CD4-positive, CD25-positive, alpha-beta regulatory T cell (primary cell): ENCODE measurements at regions not wholly inside any gene's neighbourhood (a gene's known extent, or its start where the extent isn't known, plus 50 kb on each side); places are given as distances from the start of the nearest gene placed in this dataset.
"Not testable (repeated sequence)": the region's sequence is repeated elsewhere in the genome, so short reads cannot be mapped to it uniquely, and the experiment has no call there.

Experiments
- ATAC-seq, 2 donors: fragments of 150-1000 bp; cut with Tn5 transposase; one replicate each; pipeline ENCODE4 v1.10.0; 2021; ENCODE audit warnings: low read depth in 2 of 2, moderate number of reproducible peaks in 2 of 2, moderate library complexity in 1 of 2
- DNase-seq, 3 donors: peaks; one replicate each; pipeline versions ENCODE4 v3.0.0 to v3.0.0-alpha.2; 2012 to 2022; ENCODE audit warnings: mixed read lengths in 1 of 3
- H3K27ac ChIP-seq: one replicate; pipeline ENCODE4 v1.7.0; 2013; ENCODE audit warnings: mild to moderate bottlenecking, low read length; ENCODE audit not compliant: insufficient read depth, poor library complexity, severe bottlenecking
- H3K27me3 ChIP-seq: one replicate; pipeline ENCODE4 v1.7.0; 2013; ENCODE audit warnings: low read length; ENCODE audit not compliant: control insufficient read depth, insufficient read depth
- H3K36me3 ChIP-seq: one replicate; pipeline ENCODE4 v1.7.0; 2013; ENCODE audit warnings: mild to moderate bottlenecking, low read length, moderate library complexity; ENCODE audit not compliant: control insufficient read depth, insufficient read depth
- H3K4me1 ChIP-seq: 2 replicates; pipeline ENCODE4 v1.7.0; 2013; ENCODE audit warnings: mild to moderate bottlenecking, low read length; ENCODE audit not compliant: insufficient read depth, control insufficient read depth, poor library complexity, severe bottlenecking
- H3K4me3 ChIP-seq: one replicate; pipeline ENCODE4 v1.7.0; 2013; ENCODE audit warnings: low read depth, mild to moderate bottlenecking, low read length, moderate library complexity
- H3K9me3 ChIP-seq, 2 experiments: 1 replicate in 1 of 2; 2 replicates in 1 of 2; pipeline ENCODE4 v1.7.0; 2013; ENCODE audit warnings: low read length in 2 of 2, mild to moderate bottlenecking in 1 of 2, moderate library complexity in 1 of 2; ENCODE audit not compliant: control insufficient read depth in 2 of 2
- H3K27ac Mint-ChIP-seq, 3 donors: one replicate each; pipeline ENCODE4 v1.8.0; 2020 to 2022; ENCODE audit warnings: mild to moderate bottlenecking in 3 of 3, mixed read lengths in 3 of 3, moderate library complexity in 2 of 3
- H3K27me3 Mint-ChIP-seq: one replicate; pipeline ENCODE4 v1.8.0; 2022; ENCODE audit warnings: mild to moderate bottlenecking, mixed read lengths
- H3K36me3 Mint-ChIP-seq: one replicate; pipeline ENCODE4 v1.8.0; 2020; ENCODE audit warnings: mixed read lengths
- H3K4me1 Mint-ChIP-seq, 4 donors: one replicate each; pipeline ENCODE4 v1.8.0; 2020 to 2022; ENCODE audit warnings: mixed read lengths in 4 of 4, mild to moderate bottlenecking in 1 of 4
- H3K4me3 Mint-ChIP-seq, 4 donors: one replicate each; pipeline ENCODE4 v1.8.0; 2020 to 2022; ENCODE audit warnings: mild to moderate bottlenecking in 4 of 4, mixed read lengths in 4 of 4, moderate library complexity in 3 of 4
- H3K9me3 Mint-ChIP-seq, 7 donors: one replicate each; pipeline ENCODE4 v1.8.0; 2020 to 2022; ENCODE audit warnings: mixed read lengths in 7 of 7, mild to moderate bottlenecking in 3 of 7, moderate library complexity in 2 of 7

DNA sequence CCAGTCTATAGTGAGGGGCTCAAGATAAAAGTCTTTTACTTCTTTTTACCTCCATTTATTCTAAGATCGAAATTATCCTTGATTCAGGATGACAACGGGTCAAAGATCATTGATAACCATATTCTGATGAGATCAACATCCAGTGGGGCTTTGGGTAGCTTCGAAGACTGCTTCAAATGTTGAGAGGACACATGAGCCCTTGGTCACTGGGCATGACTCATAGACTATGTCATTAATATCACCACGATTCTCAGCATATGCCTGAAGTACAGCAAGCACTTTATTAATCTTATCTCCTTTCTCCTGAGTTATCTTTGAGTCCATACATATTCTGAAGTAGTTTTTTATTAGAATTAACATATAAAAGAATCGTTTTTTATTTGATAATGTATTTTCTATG lies 117.1 kb upstream of the DAB2 start:
- no peaks in the 10 kb centered on the region for H3K9me3 Mint-ChIP-seq
- H3K4me1 ChIP-seq = no peaks in the 10 kb centered on the region
- H3K9me3 ChIP-seq = no peaks in the 10 kb centered on the region
- H3K27ac Mint-ChIP-seq = no peak overlapping the region
- no peak overlapping the region for H3K4me3 ChIP-seq
- no peak overlapping the region for H3K27ac ChIP-seq
- DNase-seq = no peak
- no peaks in the 10 kb centered on the region for H3K36me3 Mint-ChIP-seq
- no peaks in the 10 kb centered on the region for H3K4me1 Mint-ChIP-seq
- ATAC-seq = no peak
- no peak overlapping the region for H3K4me3 Mint-ChIP-seq
- H3K27me3 Mint-ChIP-seq = peaks cover 10% of the 10 kb centered on the region
- H3K27me3 ChIP-seq = peaks cover 10% of the 10 kb centered on the region
- H3K36me3 ChIP-seq = no peaks in the 10 kb centered on the region

DNA sequence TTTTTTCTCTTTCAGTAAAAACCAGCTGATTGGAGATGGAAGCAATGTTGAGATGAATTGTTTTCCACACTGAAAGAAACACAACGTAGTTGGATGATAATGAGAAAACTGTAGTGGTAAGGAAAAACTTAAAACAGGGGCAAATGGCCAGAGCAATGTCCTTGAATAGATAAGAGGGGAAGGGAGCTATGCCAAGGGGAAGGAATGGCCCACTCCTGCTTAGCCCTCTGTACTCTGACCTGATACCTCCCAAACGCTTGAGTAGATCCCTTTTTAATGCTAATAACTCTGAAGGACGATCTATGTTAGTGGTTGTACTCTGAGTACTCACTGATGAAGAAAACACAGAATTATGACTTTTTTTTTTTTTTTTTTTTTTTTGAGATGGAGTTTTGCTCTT lies 114.7 kb upstream of the DAB2 start:
- Histone ChIP-seq H3K4me3 (no peak overlapping the region), H3K27ac (no peak overlapping the region), H3K36me3 (no peaks in the 10 kb centered on the region), H3K9me3 (no peaks in the 10 kb centered on the region), H3K27me3 (peaks cover 6% of the 10 kb centered on the region), H3K4me1 (no peaks in the 10 kb centered on the region)
- Mint-ChIP-seq H3K4me3 (no peak overlapping the region), H3K27me3 (peaks cover 10% of the 10 kb centered on the region), H3K27ac (no peak overlapping the region), H3K9me3 (no peaks in the 10 kb centered on the region), H3K36me3 (no peaks in the 10 kb centered on the region), H3K4me1 (no peaks in the 10 kb centered on the region)
- ATAC-seq (no peak), DNase-seq (no peak)

DNA sequence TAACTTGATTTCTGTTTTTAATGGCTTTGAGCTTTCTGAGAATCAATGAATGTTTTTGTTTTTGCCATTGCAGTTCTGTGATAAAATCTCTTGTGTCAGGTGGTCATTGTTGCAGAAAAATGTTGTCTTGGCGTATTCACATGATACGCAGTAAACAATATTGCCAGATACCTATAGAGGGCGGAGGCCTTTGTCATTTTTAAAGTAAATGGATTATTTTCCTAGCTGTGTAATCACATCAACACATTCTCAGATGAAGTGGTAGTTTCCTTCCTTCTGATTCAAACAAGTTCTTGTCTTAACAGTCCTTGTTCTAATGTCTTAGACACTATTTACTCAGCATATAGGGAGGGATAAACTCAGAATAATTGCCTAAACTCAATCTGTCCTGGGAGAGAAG lies 109.9 kb upstream of the DAB2 start:
- Mint-ChIP-seq H3K9me3 (peaks cover 0 to 2% (median 0%) of the 10 kb centered on the region in 7 donors), H3K36me3 (no peaks in the 10 kb centered on the region), H3K4me1 (no peaks in the 10 kb centered on the region), H3K27me3 (peaks cover 16% of the 10 kb centered on the region), H3K4me3 (no peak overlapping the region), H3K27ac (no peak overlapping the region)
- Histone ChIP-seq H3K9me3 (no peaks in the 10 kb centered on the region), H3K27ac (no peak overlapping the region), H3K27me3 (peaks cover 3% of the 10 kb centered on the region), H3K4me3 (no peak overlapping the region), H3K4me1 (no peaks in the 10 kb centered on the region), H3K36me3 (no peaks in the 10 kb centered on the region)
- ATAC-seq (no peak), DNase-seq (no peak)

DNA sequence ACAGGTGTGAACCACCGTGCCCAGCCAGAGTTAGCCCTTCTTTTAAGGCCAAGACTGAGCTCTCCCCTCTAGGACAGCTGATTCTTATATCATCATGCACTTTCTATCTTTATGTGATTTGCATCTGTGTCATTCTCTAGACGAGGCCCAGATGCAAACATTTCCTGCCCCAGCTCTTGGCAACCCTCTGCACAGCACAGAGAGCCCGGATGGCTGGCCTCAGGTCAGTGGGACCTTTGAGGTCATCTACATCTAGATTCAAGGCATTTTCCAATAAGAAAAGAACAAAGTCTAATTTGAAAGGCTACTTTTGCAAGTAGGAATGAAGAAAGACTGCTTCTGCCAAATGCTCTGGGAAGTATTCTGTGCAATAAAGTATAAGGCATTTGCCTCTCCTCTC lies 109.0 kb upstream of the DAB2 start:
- no peaks in the 10 kb centered on the region for H3K4me1 ChIP-seq
- no peak for DNase-seq
- Mint-ChIP-seq H3K36me3 (no peaks in the 10 kb centered on the region), H3K9me3 (peaks cover 0 to 2% (median 0%) of the 10 kb centered on the region in 7 donors), H3K4me3 (no peak overlapping the region), H3K27me3 (peaks cover 16% of the 10 kb centered on the region), H3K27ac (no peak overlapping the region), H3K4me1 (no peaks in the 10 kb centered on the region)
- no peaks in the 10 kb centered on the region for H3K9me3 ChIP-seq
- H3K27ac ChIP-seq = no peak overlapping the region
- ATAC-seq = no peak
- no peak overlapping the region for H3K4me3 ChIP-seq
- H3K27me3 ChIP-seq = peaks cover 6% of the 10 kb centered on the region
- no peaks in the 10 kb centered on the region for H3K36me3 ChIP-seq

DNA sequence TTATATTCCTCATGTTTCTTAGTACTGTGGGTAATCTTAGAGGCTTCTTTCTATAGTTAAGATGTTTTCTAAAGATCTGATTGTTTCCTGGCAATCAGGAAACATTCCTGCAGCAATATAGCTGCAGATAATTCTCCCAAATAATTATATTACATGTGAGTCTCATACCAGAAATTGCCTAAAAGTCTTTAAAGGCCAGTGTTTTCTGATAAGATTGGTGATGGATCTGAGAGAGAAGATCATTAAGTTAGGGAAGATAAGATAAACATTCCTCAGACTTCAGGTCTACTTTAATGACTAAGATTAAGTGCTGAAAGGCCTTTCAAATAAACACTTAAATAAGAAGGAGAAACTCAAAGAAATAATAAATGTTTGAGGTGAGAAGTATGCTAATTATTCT lies 107.7 kb upstream of the DAB2 start:
- H3K4me3 Mint-ChIP-seq = no peak overlapping the region
- Histone ChIP-seq H3K4me3 (no peak overlapping the region), H3K36me3 (no peaks in the 10 kb centered on the region), H3K9me3 (no peaks in the 10 kb centered on the region), H3K4me1 (no peaks in the 10 kb centered on the region), H3K27me3 (peaks cover 6% of the 10 kb centered on the region), H3K27ac (no peak overlapping the region)
- ATAC-seq = no peak
- H3K27me3 Mint-ChIP-seq = peaks cover 10% of the 10 kb centered on the region
- H3K9me3 Mint-ChIP-seq = peaks cover 0 to 2% (median 0%) of the 10 kb centered on the region in 7 donors
- H3K27ac Mint-ChIP-seq = no peak overlapping the region
- H3K36me3 Mint-ChIP-seq = no peaks in the 10 kb centered on the region
- no peaks in the 10 kb centered on the region for H3K4me1 Mint-ChIP-seq
- no peak for DNase-seq

DNA sequence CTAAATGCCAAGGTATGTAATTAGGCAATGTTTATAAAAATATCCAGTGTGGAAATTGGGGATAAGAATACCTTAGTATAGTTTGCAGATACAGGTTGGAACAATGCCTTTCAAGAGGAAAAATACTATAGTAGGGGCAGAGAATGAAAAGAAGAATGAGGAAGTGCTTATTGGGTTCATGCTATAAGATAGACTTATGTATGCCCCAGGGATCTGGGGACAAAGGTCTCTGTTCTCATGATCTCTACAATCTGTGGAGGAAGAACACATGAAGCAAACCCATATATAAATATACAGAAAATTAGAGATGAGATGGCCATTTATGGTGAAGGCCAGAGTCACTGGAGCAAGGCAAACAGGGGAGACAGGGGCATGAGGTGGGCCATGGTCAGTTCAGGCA lies 106.5 kb upstream of the DAB2 start:
- H3K9me3 Mint-ChIP-seq = peaks cover 0 to 2% (median 0%) of the 10 kb centered on the region in 7 donors
- H3K27ac Mint-ChIP-seq = no peak overlapping the region
- no peaks in the 10 kb centered on the region for H3K36me3 Mint-ChIP-seq
- DNase-seq (no peak), ATAC-seq (no peak)
- Histone ChIP-seq H3K36me3 (no peaks in the 10 kb centered on the region), H3K27ac (no peak overlapping the region), H3K4me1 (no peaks in the 10 kb centered on the region), H3K27me3 (peaks cover 11% of the 10 kb centered on the region), H3K9me3 (no peaks in the 10 kb centered on the region), H3K4me3 (no peak overlapping the region)
- peaks cover 10% of the 10 kb centered on the region for H3K27me3 Mint-ChIP-seq
- no peak overlapping the region for H3K4me3 Mint-ChIP-seq
- no peaks in the 10 kb centered on the region for H3K4me1 Mint-ChIP-seq

DNA sequence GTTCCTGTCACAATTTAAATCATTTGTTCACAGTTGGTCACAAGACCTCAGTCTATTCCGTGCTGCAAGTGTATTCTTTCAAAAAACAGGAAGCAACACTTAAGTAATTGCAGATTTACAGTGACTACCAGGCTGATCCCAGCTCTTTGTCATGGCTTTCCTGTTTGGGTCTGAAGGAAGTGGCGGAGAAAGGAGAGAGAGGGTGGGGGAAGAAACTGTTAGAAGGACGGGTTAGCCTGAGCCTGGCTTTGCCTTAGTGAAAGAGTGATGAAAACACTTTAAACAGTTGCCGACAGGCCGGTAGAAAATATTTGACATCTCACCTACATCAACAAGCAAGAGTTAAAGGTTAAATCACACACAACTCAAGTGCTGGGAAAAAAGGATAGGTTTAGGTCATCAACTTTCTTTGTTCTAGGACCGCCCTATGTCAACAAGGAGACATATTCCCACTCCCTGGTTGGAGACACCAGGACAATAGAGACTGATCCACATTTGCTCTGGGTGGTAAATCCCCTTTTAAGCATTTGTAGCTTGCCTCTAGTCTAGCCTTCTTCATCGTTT lies 102.2 kb upstream of the DAB2 start:
- H3K27me3 Mint-ChIP-seq = peaks cover 15% of the 10 kb centered on the region
- no peak for ATAC-seq
- no peaks in the 10 kb centered on the region for H3K4me1 ChIP-seq
- H3K9me3 Mint-ChIP-seq = peaks cover 0 to 1% (median 0%) of the 10 kb centered on the region in 7 donors
- DNase-seq = no peak
- no peaks in the 10 kb centered on the region for H3K36me3 ChIP-seq
- no peaks in the 10 kb centered on the region for H3K4me1 Mint-ChIP-seq
- H3K4me3 ChIP-seq = no peak overlapping the region
- H3K27me3 ChIP-seq = peaks cover 13% of the 10 kb centered on the region
- H3K4me3 Mint-ChIP-seq = no peak overlapping the region
- no peak overlapping the region for H3K27ac Mint-ChIP-seq
- H3K9me3 ChIP-seq = no peaks in the 10 kb centered on the region
- no peak overlapping the region for H3K27ac ChIP-seq
- no peaks in the 10 kb centered on the region for H3K36me3 Mint-ChIP-seq

DNA sequence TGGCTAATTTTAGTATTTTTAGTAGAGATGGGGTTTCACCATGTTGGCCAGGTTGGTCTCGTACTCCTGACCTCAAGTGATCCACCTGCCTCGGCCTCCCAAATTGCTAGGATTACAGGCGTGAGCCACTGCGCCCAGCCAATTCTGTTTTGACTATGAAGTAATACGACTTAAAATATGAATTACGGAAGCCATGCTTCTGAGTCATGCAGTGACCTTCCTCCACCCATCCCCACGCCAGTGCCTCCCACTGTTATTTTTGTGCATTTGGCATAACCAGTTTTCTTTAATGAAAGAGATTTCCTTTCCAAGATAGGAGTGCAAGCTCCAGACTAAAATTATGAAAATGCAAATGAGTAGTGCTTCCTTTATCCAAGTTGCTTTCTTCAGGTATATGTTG lies 101.0 kb upstream of the DAB2 start:
- not testable (repeated sequence) for H3K27ac ChIP-seq, H3K4me1 Mint-ChIP-seq

More for the DNA sequence above, 101.0 kb upstream of the DAB2 start:
- H3K4me3 ChIP-seq, H3K4me3 Mint-ChIP-seq, H3K4me1 ChIP-seq, H3K36me3 ChIP-seq, H3K9me3 ChIP-seq, H3K9me3 Mint-ChIP-seq, H3K27ac Mint-ChIP-seq, ATAC-seq, H3K36me3 Mint-ChIP-seq, DNase-seq: not testable (repeated sequence)
- peaks cover 20% of the 10 kb centered on the region for H3K27me3 Mint-ChIP-seq
- peaks cover 13% of the 10 kb centered on the region for H3K27me3 ChIP-seq
